ENCODE measurements at regions not wholly inside any gene's neighbourhood (a gene's known extent, or its start where the extent isn't known, plus 50 kb on each side); places are given as distances from the start of the nearest gene placed in this dataset.

DNA sequence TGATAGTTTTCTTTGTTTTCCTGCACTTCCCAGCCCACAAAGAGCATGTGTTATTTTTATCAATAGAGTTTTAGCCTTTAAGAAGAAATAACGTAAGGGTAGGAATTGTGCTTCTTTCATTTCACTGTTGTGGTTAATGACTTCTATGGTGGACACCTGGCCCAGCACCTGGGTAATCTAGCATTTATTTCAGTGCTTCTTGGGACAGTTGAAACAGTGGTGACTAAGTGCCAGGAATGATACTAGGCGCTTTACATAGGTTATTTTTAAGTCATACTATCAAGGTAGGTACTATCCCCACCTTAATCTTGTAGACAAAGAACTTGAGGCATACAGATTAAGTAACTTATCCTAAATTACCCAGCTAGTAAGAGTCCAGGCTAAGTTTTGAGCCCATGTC lies 243.8 kb downstream of the SOX2 start:
- no peak for ATAC-seq
- H3K36me3 Mint-ChIP-seq: no peaks in the 10 kb centered on the region
- H3K27ac Mint-ChIP-seq: no peak overlapping the region
- Histone ChIP-seq H3K4me1 (ENCODE audit: control insufficient read depth in 2 of 2, insufficient read depth in 2 of 2, low read length in 2 of 2) (no peaks in the 10 kb centered on the region), H3K27me3 (ENCODE audit: control insufficient read depth in 2 of 2, insufficient read depth in 2 of 2, low read length in 2 of 2) (no peaks in the 10 kb centered on the region), H3K36me3 (ENCODE audit: control insufficient read depth in 2 of 3, insufficient read depth in 3 of 3, low read length in 3 of 3) (no peaks in the 10 kb centered on the region), H3K4me3 (ENCODE audit: low read length) (no peak overlapping the region), H3K9me3 (ENCODE audit: control insufficient read depth in 2 of 3, low read length in 3 of 3) (no peaks in the 10 kb centered on the region), H3K27ac (ENCODE audit: low read depth, low read length) (no peak overlapping the region)
- CTCF ChIA-PET: no interaction called here
- H3K9me3 Mint-ChIP-seq: peaks cover 0 to 13% (median 1%) of the 10 kb centered on the region in 11 donors
- no peak overlapping the region for H3K4me3 Mint-ChIP-seq
- DNase-seq: no peak
- intact Hi-C loops (cut with micrococcal nuclease): no loop called here
- no peaks in the 10 kb centered on the region for H3K4me1 Mint-ChIP-seq
- POLR2A ChIA-PET: no interaction called here
- peaks cover 0 to 10% (median 0%) of the 10 kb centered on the region in 5 donors for H3K27me3 Mint-ChIP-seq

DNA sequence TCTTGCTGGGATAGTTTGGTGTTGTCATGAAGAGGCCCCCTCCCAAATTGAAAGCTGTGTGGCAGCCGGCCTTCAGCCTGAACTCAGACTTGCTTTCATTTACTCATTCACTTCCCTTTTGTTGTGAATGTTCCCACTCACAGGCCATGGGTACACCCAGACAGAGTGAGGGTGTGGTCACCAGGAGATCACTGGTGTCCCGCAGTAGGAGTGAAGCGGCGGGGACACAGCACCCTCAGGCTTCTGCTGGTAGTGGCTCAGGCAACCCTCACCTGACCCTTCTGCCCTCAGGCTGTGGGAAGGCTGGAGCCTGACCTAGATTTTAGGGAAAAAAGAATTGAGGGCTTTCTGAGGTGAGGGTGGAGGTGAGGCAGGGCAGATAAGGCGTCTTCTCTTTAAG lies 244.4 kb downstream of the SOX2 start:
- H3K27me3 Mint-ChIP-seq: peaks cover 0 to 10% (median 0%) of the 10 kb centered on the region in 5 donors
- no peaks in the 10 kb centered on the region for H3K36me3 Mint-ChIP-seq
- no peak overlapping the region for H3K27ac ChIP-seq (ENCODE audit: low read depth, low read length)
- no peak overlapping the region for H3K4me3 Mint-ChIP-seq
- DNase-seq (no peak), ATAC-seq (no peak)
- peaks cover 0 to 13% (median 1%) of the 10 kb centered on the region in 11 donors for H3K9me3 Mint-ChIP-seq
- no peaks in the 10 kb centered on the region for H3K4me1 Mint-ChIP-seq
- no peaks in the 10 kb centered on the region for H3K27me3 ChIP-seq (ENCODE audit: control insufficient read depth in 2 of 2, insufficient read depth in 2 of 2, low read length in 2 of 2)
- CTCF ChIA-PET: no interaction called here
- H3K9me3 ChIP-seq (ENCODE audit: control insufficient read depth in 2 of 3, low read length in 3 of 3): no peaks in the 10 kb centered on the region
- no peak overlapping the region for H3K4me3 ChIP-seq (ENCODE audit: low read length)
- POLR2A ChIA-PET: no interaction called here
- no peak overlapping the region for H3K27ac Mint-ChIP-seq
- intact Hi-C loops (cut with micrococcal nuclease): no loop called here
- H3K4me1 ChIP-seq (ENCODE audit: control insufficient read depth in 2 of 2, insufficient read depth in 2 of 2, low read length in 2 of 2): no peaks in the 10 kb centered on the region
- no peaks in the 10 kb centered on the region for H3K36me3 ChIP-seq (ENCODE audit: control insufficient read depth in 2 of 3, insufficient read depth in 3 of 3, low read length in 3 of 3)

DNA sequence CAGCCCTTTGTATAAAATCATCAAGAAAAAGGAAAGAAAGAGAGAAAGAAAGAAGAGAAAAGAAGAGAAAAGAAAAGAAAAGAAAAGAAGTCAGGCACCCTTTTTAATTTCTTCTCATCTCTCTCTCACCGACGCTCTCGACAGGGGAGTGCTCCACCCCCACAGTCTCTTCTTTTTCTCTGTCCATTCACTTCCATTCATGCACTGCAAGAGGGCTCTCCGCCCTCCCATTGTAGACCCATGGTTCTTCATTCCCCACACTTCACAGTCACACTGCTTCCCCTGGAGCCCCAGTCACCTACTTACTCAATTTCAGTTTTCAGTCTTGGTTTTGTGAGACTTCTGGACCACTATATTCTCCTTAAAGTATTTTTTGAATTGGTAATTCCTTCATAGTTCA lies 254.7 kb downstream of the SOX2 start:
- Mint-ChIP-seq H3K9me3 (peaks cover 0 to 3% (median 0%) of the 10 kb centered on the region in 11 donors), H3K27me3 (peaks cover 0 to 13% (median 0%) of the 10 kb centered on the region in 5 donors), H3K4me1 (no peaks in the 10 kb centered on the region), H3K36me3 (peaks cover 0 to 3% (median 0%) of the 10 kb centered on the region in 5 donors), H3K27ac (no peak overlapping the region), H3K4me3 (no peak overlapping the region)
- POLR2A ChIA-PET: no interaction called here
- Histone ChIP-seq H3K36me3 (ENCODE audit: control insufficient read depth in 2 of 3, insufficient read depth in 3 of 3, low read length in 3 of 3) (no peaks in the 10 kb centered on the region), H3K27ac (ENCODE audit: low read depth, low read length) (no peak overlapping the region), H3K27me3 (ENCODE audit: control insufficient read depth in 2 of 2, insufficient read depth in 2 of 2, low read length in 2 of 2) (no peaks in the 10 kb centered on the region), H3K4me1 (ENCODE audit: control insufficient read depth in 2 of 2, insufficient read depth in 2 of 2, low read length in 2 of 2) (no peaks in the 10 kb centered on the region), H3K4me3 (ENCODE audit: low read length) (no peak overlapping the region), H3K9me3 (ENCODE audit: control insufficient read depth in 2 of 3, low read length in 3 of 3) (no peaks in the 10 kb centered on the region)
- intact Hi-C loops (cut with micrococcal nuclease): no loop called here
- ATAC-seq: no peak
- DNase-seq: no peak
- CTCF ChIA-PET: no interaction called here

DNA sequence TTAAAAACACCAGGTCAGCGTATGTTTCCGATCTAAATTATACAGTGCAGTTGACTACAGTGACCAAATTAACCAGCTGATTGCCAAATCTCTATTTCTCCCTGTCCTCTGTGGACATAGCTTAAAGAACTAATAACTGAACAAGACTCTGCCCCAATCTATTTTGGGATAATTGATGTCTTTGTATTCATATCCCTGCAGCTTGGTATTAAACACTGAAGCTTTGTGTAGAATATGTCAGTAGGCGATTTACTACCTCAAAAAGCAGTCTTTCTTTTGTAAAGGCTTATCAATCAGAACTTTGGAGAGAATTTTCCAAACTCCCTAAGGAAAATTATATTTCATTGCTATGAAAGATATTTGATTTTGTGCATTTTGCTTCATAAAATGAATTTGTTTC lies 258.2 kb downstream of the SOX2 start:
- no peak for ATAC-seq
- CTCF ChIA-PET: no interaction called here

DNA sequence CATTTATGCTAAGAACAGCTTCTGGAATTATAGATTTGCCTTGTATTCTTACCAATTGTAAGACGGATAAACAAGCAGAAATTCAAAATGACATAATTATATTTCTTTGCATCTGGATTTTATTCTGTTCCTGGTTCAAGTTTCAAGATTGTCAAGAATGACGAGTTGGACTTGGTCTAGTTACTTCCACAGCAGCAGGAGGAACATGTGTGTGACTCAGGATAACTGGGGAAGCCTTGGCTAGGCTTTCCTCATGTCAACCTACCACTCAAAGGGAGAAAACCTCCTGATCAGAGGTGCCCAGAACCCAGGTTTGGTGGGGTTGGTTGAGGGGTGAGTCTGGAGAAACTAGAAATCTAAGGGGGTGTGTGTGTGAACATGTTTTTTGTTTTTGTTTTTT lies 259.7 kb downstream of the SOX2 start:
- Mint-ChIP-seq H3K4me1 (no peaks in the 10 kb centered on the region), H3K9me3 (peaks cover 0 to 6% (median 0%) of the 10 kb centered on the region in 11 donors), H3K27me3 (no peaks in the 10 kb centered on the region), H3K36me3 (no peaks in the 10 kb centered on the region), H3K27ac (no peak overlapping the region), H3K4me3 (no peak overlapping the region)
- H3K9me3 ChIP-seq (ENCODE audit: control insufficient read depth in 2 of 3, low read length in 3 of 3): no peaks in the 10 kb centered on the region
- H3K4me3 ChIP-seq (ENCODE audit: low read length): no peak overlapping the region
- ChIA-PET POLR2A (no interaction called here), CTCF (no interaction called here)
- H3K36me3 ChIP-seq (ENCODE audit: control insufficient read depth in 2 of 3, insufficient read depth in 3 of 3, low read length in 3 of 3): no peaks in the 10 kb centered on the region
- no peaks in the 10 kb centered on the region for H3K27me3 ChIP-seq (ENCODE audit: control insufficient read depth in 2 of 2, insufficient read depth in 2 of 2, low read length in 2 of 2)
- intact Hi-C loops (cut with micrococcal nuclease): no loop called here
- ATAC-seq (no peak), DNase-seq (no peak)
- no peaks in the 10 kb centered on the region for H3K4me1 ChIP-seq (ENCODE audit: control insufficient read depth in 2 of 2, insufficient read depth in 2 of 2, low read length in 2 of 2)
- H3K27ac ChIP-seq (ENCODE audit: low read depth, low read length): no peak overlapping the region

More for the DNA sequence above, 258.2 kb downstream of the SOX2 start:
- POLR2A ChIA-PET: no interaction called here
- Histone ChIP-seq H3K27me3 (ENCODE audit: control insufficient read depth in 2 of 2, insufficient read depth in 2 of 2, low read length in 2 of 2) (no peaks in the 10 kb centered on the region), H3K36me3 (ENCODE audit: control insufficient read depth in 2 of 3, insufficient read depth in 3 of 3, low read length in 3 of 3) (no peaks in the 10 kb centered on the region), H3K9me3 (ENCODE audit: control insufficient read depth in 2 of 3, low read length in 3 of 3) (no peaks in the 10 kb centered on the region), H3K4me1 (ENCODE audit: control insufficient read depth in 2 of 2, insufficient read depth in 2 of 2, low read length in 2 of 2) (no peaks in the 10 kb centered on the region), H3K27ac (ENCODE audit: low read depth, low read length) (no peak overlapping the region), H3K4me3 (ENCODE audit: low read length) (no peak overlapping the region)
- Mint-ChIP-seq H3K36me3 (no peaks in the 10 kb centered on the region), H3K27ac (no peak overlapping the region), H3K27me3 (no peaks in the 10 kb centered on the region), H3K9me3 (peaks cover 0 to 3% (median 0%) of the 10 kb centered on the region in 11 donors), H3K4me3 (no peak overlapping the region), H3K4me1 (no peaks in the 10 kb centered on the region)
- intact Hi-C loops (cut with micrococcal nuclease): no loop called here
- DNase-seq: no peak

DNA sequence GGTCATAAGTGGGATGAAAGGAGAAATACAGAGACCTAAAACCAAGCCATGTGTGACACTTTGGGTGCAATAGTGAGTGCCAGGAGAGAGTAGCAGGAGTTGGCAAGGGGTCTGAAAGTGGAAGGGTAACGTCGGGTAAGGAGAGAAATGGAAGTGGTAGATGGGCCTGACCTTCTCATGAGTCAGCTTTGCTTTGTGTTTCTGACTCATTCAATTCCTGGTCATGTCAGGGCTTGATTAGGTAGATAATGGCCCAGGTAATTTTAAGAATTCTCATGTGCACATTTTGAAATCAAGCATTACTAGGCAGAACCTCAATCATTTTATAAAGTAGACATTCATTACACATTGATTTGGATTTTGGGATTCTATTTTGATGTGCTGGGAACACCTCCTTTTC lies 262.5 kb downstream of the SOX2 start:
- Mint-ChIP-seq H3K4me1 (no peaks in the 10 kb centered on the region), H3K27ac (no peak overlapping the region), H3K4me3 (no peak overlapping the region), H3K27me3 (no peaks in the 10 kb centered on the region), H3K9me3 (peaks cover 0 to 7% (median under 1%) of the 10 kb centered on the region in 11 donors), H3K36me3 (no peaks in the 10 kb centered on the region)
- ATAC-seq (no peak), DNase-seq (no peak)
- H3K4me3 ChIP-seq (ENCODE audit: low read length): no peak overlapping the region
- CTCF ChIA-PET: no interaction called here
- H3K9me3 ChIP-seq (ENCODE audit: control insufficient read depth in 2 of 3, low read length in 3 of 3): no peaks in the 10 kb centered on the region
- POLR2A ChIA-PET: no interaction called here
- H3K4me1 ChIP-seq (ENCODE audit: control insufficient read depth in 2 of 2, insufficient read depth in 2 of 2, low read length in 2 of 2): no peaks in the 10 kb centered on the region
- no peaks in the 10 kb centered on the region for H3K27me3 ChIP-seq (ENCODE audit: control insufficient read depth in 2 of 2, insufficient read depth in 2 of 2, low read length in 2 of 2)
- H3K36me3 ChIP-seq (ENCODE audit: control insufficient read depth in 2 of 3, insufficient read depth in 3 of 3, low read length in 3 of 3): no peaks in the 10 kb centered on the region
- H3K27ac ChIP-seq (ENCODE audit: low read depth, low read length): no peak overlapping the region
- intact Hi-C loops (cut with micrococcal nuclease): no loop called here

DNA sequence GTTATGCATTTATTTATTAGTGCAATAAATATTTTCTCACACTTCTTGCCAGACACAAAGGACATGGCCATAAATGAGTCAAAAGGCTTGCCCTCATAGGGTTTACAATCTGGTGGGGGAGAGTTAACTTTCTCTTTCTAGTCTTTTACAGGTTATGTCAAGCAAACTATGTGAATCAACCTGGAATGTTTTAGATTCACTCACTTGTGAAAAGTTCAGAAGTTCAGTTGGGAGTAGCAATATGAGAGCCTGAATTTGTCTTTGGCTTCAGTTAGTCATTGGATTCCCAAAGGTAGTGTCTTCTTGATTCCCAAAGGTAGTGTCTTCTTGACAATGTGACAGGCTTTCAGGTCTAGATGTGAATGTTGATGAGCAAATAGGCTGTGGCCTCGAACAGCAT lies 264.8 kb downstream of the SOX2 start:
- intact Hi-C loops (cut with micrococcal nuclease): no loop called here

More for the DNA sequence above, 264.8 kb downstream of the SOX2 start:
- peaks cover 0 to 9% (median 4%) of the 10 kb centered on the region in 11 donors for H3K9me3 Mint-ChIP-seq
- ChIA-PET CTCF (no interaction called here), POLR2A (no interaction called here)
- Histone ChIP-seq H3K4me1 (ENCODE audit: control insufficient read depth in 2 of 2, insufficient read depth in 2 of 2, low read length in 2 of 2) (no peaks in the 10 kb centered on the region), H3K4me3 (ENCODE audit: low read length) (no peak overlapping the region), H3K9me3 (ENCODE audit: control insufficient read depth in 2 of 3, low read length in 3 of 3) (no peaks in the 10 kb centered on the region), H3K36me3 (ENCODE audit: control insufficient read depth in 2 of 3, insufficient read depth in 3 of 3, low read length in 3 of 3) (no peaks in the 10 kb centered on the region), H3K27ac (ENCODE audit: low read depth, low read length) (no peak overlapping the region), H3K27me3 (ENCODE audit: control insufficient read depth in 2 of 2, insufficient read depth in 2 of 2, low read length in 2 of 2) (no peaks in the 10 kb centered on the region)
- no peaks in the 10 kb centered on the region for H3K4me1 Mint-ChIP-seq
- no peaks in the 10 kb centered on the region for H3K36me3 Mint-ChIP-seq
- H3K4me3 Mint-ChIP-seq: no peak overlapping the region
- H3K27ac Mint-ChIP-seq: no peak overlapping the region
- no peaks in the 10 kb centered on the region for H3K27me3 Mint-ChIP-seq
- no peak for DNase-seq
- ATAC-seq: no peak

All from naive thymus-derived CD4-positive, alpha-beta T cell (primary cell).